ENCODE measurements at regions not wholly inside any gene's neighbourhood (a gene's known extent, or its start where the extent isn't known, plus 50 kb on each side); places are given as distances from the start of the nearest gene placed in this dataset.
"Not testable (repeated sequence)": the region's sequence is repeated elsewhere in the genome, so short reads cannot be mapped to it uniquely, and the experiment has no call there.

DNA sequence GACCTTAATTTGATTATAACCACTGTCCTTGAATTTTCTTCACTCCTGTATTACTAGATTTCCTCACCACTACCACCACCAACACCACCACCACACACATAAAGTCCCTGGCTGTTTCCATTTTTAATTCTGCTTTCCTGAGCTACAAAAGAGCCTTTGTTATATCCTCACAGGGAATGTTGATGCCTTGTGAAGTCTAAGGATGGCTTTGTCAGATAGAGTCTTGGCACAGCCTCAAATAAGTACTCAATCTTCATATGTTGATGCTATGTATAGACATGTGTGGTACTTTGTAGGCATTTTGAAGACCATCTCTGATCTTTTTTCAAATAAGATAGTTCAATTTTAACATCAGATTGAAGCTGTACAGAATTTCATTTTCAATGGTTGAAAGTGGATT, 1016.7 kb upstream of the LCORL start:
- no peak for DNase-seq (ENCODE audit: low read depth)

DNA sequence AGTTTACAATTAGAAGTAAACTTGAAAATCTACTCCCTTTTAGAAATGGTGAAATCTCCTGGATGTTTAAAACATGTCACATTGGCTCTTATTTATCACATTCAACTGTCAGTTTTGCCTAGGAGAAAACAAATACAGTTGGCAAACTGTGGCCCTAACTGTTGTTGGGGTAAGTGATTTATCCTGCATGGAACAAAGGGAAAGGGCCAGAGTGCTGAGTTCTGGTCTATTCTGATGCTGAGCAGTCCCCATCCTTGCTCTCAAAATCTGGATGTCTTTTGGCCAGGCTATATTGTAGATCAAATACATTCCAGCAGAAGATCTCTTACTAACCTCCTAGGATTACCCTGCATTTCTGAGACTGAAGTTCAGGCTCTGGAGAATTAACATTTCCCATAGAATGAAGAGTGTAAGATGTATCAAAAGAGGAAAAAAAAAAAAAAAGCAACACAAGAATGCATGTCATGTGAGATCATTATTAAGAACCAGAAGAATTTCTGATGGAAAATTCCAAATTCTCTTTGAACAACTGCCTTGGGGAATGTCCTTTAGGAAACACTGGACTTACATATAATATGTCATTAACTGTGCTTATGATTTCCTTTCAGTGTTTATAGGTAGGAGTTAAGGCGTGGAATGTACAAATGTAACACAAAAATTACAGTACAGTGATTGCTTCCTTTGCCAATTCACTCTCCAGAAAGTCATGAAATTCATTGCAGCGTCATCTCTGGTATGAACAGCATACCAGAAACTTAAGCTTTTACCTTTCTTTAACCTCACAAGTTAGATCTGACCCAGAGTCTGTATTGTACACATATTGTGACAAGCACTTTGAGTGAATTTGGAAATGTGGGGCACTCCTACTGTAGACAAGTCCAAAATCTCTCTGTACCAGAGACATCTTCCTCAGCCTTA, 1012.5 kb upstream of the LCORL start:
- no peak for DNase-seq (ENCODE audit: low read depth)

DNA sequence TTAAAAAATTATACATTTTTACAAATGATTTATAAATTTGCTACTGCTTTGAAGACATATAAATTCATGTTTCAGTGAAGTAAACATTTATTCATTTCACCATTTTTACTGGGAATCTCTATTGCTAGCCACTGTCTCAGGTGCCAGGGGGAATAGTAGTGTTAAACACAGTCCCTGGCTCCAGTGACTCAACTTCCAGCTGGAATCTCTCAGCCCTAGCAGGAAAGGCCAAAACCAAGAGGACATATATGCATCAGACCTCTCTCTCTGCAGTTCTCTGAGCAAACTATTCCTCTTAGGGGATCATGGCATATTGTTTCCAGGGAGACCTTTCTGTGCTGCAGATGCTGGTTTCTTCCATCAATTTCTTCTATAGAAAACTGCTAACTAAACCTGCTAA, 1009.0 kb upstream of the LCORL start:
- no peak for DNase-seq (ENCODE audit: low read depth)

DNA sequence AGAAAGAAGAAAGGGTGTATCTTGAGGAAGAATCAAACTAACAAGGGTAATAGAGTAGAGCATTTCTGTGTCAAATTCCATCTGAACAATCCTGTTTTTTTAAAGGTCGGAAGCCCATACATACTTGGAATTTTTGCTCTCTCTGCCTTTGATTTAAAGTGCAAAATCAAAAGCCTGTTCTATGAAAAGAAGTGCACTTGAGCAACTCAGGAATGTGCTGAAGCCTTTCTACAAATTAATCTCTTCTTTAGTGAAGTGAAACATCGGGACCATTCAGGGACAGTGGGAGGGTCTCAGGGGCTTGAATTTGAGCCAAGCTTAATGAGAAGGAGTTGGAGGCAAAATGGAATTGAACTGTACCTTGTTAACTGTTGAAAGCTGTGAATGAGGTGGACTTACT, 1008.5 kb upstream of the LCORL start:
- DNase-seq (ENCODE audit: low read depth) = no peak

DNA sequence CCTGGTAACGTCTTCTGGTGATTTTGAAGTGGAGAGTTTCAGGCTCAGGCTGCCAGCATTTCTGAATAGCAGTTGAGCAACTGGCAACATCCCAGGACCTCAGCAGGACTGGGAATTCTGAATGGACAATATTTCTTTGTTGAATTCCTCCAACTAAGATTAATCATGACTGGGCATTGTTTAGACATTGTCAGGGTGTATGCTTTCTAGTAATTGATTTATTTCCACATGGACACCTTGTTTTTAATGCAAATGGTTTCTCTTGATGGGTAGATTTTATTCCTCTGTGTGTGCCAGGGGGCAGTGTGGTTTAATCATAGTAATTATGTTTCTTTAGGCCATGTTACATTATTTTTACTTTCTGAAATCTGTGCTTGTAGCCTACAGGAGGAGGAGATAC, 1004.7 kb upstream of the LCORL start:
- no peak for DNase-seq (ENCODE audit: low read depth)

DNA sequence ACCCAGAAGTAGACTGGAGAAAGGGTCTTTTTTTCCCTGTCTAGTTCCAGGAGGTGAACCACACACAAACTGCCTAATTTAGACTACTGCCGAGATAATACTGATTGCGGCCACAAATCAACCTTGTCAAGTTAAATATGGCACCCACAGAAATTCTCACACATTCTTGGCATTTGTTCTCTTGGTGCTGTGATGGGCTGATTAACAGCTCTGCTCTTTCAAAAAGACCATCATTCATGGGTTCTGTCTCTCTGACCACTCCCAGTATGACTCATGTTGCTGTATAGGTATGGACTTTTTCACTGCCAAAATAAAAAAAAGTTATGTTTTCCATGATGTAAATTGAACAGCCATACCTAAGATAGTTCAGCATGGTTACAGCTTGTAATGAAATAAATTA, 1003.5 kb upstream of the LCORL start:
- no peak for DNase-seq (ENCODE audit: low read depth)

DNA sequence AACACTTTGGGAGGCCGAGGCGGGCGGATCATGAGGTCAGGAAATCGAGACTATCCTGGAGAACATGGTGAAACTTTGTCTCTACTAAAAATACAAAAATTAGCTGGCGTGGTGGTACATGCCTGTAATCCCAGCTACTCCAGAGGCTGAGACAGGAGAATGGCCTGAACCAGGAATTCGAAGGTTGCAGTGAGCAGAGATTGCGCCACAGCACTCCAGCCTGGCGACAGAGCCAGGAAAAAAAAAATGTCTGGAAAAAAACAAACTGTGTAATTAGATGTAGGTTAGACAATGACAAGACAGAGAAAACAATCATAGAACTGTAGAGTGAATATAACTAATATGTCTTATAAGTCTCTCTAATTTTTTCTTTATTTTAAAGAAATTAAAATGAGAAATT, 1002.5 kb upstream of the LCORL start:
- DNase-seq (ENCODE audit: low read depth) = no peak

DNA sequence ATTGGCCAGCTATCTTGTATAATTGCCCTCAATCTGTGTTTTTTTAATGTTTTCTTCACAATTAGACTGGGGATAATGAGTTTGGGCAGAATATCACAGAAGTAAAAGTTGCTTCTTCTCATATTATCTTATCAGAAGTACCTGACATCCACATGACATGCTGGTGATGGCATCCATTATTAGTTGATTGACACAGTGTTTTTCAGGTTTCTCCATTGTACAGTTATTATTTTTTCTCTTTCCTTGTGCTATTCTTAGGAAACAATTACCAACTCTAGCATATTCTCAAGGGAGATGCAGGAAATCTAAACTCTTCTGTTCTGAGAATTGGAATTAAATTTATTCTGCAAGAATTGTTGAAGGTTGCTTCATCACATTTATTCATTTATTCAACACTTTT, 1000.1 kb upstream of the LCORL start:
- DNase-seq (ENCODE audit: low read depth) = no peak

DNA sequence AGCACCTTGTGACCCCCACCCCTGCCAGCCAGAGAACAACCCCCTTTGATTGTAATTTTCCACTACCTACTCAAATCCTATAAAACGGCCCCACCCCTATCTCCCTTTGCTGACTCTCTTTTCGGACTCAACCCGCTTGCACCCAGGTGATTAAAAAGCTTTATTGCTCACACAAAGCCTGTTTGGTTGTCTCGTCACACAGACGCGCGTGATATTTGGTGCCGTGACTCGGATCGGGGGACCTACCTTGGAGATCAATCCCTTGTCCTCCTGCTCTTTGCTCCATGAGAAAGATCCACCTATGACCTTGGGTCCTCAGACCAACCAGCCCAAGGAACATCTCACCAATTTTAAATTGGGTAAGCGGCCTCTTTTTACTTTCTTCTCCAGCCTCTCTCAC, 995.0 kb upstream of the LCORL start:
- not testable (repeated sequence) for DNase-seq (ENCODE audit: low read depth)

DNA sequence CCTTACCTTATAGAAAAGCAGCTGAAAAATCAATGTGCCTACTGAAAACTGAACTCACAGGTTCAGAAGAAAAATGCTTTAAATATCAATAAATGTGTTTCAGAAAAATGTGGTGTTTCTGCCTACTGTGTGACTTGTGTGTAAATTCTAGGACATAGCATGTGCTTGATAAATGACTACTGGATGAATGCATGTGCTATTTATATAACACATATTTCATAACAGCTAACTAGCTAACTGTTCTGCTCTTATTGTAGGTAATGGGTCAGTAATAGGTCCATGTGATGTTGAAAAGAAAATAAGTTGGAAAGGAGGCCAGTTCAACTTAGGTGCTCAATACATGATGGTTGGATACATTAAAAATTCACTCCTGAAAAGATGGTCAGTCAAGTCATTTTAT, 993.0 kb upstream of the LCORL start:
- DNase-seq (ENCODE audit: low read depth) = no peak

DNA sequence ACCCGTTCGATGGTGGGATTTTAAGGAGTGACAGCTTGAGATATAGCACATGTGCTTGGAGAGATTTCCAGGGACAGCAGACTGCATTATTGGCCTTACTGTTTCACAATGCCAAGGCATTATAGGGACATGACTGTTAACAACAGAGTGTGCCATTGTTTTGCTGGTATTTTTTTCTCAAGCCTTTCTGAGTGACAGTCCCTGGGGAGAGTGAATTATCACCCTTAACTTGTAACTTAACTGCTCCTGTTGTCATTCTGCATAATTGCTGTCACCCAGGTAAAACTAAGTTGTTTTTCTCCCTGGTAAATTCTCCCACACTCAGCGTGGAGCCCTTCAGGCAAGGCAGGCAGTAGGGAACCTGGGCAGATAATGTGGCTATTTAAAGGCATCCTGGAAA, 989.2 kb upstream of the LCORL start:
- DNase-seq (ENCODE audit: low read depth) = no peak

DNA sequence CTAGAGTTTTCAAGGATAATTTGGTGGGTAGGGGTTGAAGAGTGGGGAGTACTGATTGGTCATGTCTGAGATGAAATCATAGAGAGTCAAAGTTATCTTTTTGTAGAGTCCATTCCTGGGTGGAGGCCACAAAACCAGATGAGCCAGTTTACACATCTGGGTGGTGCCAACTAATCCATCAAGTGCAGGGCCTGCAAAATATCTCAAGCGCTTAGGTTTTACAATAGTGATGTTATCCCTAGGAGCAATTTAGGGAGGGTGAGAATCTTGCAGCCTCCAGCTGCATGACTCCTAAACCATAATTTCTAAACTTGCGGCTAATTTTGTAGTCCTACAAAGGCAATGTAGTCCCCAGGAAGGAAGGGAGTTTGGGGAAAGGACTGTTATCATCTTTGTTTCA, 988.3 kb upstream of the LCORL start:
- no peak for DNase-seq (ENCODE audit: low read depth)

DNA sequence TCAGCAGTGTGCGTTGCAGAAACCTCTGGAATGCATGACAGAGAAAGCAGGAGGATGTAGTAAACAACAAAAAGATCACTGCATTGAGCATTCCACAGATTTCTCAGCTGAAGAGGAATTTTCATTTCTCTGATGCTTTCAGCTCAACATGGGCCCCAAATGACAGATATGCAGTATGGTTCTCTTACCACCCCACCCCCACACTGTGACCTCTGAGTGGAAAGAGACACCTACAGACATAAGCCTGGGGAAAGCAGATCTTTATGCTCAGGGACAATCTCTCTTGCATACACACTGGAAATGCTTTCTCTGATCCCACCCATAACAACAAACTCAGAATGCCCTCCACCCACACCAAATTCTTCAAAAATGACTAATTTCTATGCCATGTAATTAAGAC, 983.7 kb upstream of the LCORL start:
- no peak for DNase-seq (ENCODE audit: low read depth)

DNA sequence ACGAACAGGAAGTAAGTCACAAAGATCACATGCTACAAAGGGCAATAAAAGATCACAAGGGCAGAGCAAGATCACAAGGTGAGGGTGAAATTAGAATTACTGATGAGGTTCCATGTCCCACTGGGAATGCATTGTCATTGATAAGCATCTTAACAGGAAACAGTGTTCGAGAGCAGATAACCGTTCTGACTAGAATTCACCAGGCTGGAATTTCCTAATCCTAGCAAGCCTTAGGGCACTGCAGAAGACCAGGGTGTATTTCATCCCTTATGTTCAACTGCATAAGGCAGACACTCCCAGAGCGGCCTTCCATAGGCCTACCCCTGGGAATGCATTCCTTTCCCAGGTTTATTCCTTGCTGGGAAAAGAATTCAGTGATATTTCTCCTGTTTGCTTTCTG, 980.6 kb upstream of the LCORL start:
- no peak for DNase-seq (ENCODE audit: low read depth)

DNA sequence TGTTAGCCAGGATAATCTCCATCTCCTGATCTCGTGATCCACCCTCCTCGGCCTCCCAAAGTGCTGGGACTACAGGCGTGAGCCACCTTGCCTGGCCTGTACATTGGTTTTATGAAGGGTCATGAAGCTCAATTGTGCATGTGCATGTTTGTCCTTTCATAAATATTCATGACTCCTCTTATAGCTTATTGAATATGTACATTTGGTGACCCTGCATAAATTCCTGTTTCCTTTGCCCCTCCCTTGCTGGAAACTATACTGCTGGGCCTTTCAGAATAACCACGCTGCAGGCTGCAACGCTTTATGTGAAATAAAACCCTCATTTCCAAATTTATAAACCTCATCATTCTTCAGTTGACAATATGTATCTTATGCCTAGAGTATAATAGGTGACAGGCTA, 978.0 kb upstream of the LCORL start:
- DNase-seq (ENCODE audit: low read depth) = no peak

DNA sequence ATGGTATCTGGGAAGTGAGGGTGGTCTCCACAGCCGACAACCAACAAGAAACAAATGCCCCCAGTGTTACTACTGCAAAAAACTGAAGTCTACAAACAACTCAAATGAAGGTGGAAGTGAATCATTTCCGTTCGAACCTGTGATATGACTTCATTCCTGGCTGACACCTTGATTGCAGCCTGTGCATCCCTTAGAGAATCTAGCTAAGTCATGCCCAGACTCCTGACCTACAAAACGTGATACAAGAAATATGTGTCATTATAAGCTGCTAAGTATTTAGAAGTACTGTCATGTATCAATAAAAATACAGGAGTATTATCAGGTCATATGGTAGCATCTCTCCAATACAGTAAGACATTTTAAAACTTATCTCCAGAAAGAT, 959.7 kb upstream of the LCORL start:
- no peak for DNase-seq (ENCODE audit: low read depth)

DNA sequence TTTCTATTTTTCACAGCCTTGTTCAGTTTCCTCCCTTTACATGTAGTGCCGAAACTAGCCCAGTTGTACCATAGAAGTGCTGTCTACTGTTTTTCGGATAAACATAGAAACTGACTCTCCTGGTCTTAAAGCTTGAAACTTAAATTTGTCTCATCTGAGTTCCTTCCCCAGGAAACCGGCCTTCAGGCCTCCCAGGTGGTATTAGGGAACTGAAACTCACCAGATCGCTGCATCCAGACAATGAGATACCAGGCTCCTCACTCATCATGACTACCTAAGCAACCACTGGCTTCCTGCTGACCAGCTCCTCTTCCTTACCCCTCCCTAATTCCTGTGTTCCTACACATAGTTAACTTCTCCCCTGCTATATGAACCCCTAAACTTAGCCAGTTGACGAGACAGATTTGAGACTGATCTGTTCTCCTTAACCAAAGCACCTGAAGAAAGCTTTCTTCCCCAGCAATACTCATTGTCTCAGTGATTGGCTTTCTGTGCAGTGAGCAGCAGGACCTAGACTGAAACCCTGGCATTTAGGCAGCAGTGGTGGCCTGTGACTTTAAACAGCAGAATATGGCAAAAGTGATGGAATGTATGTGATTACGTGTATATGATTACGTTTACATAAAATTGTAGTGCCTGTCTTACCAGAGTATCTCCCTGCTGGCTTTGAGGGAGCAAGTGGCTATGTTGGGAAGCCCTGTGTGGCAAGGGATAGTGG, 959.1 kb upstream of the LCORL start:
- no peak for DNase-seq (ENCODE audit: low read depth)

DNA sequence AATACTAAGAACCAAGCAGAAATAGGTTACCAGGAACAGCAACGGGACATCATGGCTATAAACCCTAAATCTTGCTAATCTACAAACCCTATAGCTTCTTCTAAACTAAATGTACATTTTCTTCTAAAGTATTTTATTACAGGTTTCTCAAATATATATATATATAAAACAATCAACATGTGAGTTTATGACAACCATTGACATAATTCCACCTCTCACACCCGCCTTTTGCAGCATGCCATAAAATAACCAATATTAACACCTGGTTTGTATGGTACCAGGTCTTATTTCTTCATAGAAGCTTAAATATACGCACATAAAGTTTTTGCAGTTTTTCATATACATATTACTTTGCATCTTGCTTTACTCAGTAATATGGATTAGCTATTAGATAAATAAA, 955.3 kb upstream of the LCORL start:
- DNase-seq (ENCODE audit: low read depth) = no peak

DNA sequence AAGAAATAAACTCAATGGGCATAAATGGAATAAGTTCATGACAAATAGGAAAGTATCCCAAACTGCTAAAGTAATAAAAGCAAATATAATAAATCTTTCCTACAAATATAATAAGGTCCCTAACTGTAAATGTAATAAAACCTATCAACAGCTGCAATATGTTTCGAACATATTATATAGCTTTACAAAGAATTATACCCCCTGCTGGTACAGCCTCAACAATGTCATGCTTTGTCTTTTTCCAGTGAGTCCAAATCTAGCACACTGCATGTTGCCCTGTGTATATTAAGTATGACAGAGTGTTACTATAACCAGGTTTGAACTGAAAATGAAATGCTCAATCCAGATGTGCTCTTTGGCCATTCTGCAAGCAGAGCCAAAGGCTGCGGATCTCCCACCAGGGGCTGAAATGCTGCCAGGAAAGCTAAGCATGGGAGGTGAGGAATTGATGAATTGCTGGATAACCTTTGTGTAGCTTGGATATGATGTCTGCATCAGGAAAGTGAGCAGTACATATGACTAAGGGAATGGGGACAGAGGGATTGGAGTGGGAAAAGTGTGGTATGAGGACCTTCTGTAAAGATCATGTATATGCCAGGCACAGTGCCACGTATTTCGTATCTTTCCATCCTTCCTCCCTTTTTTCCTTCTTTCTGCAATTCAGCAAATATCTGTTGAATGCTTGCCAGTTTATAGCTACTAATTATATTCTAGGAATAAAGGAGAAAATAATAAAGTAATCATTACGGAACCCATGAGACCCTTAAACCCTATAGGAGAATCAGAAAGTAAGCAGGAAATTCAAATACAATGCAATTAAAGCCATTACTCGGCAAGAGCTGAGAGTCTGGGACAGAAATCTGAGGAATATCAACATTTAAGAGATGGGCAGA, 954.6 kb upstream of the LCORL start:
- no peak for DNase-seq (ENCODE audit: low read depth)

DNA sequence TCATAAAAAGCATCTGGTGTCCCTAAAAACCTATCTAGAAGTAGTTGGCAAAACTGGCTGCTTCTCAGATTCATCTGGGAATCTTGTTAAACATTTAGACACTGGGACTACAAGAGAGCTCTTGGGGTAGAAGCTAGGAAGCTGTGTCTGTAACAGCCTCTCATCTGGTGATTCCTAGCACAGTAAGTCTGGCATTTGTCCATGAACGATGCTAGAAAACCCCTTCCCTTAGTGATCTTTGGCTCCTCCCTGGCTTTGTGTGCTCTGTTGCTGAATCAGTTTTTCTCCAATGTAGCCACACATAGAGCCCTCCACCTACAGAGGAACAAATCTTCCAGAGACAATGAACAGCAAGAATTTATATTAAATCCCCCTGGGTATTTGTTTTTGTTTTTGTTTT, 951.7 kb upstream of the LCORL start:
- no peak for DNase-seq (ENCODE audit: low read depth)

DNA sequence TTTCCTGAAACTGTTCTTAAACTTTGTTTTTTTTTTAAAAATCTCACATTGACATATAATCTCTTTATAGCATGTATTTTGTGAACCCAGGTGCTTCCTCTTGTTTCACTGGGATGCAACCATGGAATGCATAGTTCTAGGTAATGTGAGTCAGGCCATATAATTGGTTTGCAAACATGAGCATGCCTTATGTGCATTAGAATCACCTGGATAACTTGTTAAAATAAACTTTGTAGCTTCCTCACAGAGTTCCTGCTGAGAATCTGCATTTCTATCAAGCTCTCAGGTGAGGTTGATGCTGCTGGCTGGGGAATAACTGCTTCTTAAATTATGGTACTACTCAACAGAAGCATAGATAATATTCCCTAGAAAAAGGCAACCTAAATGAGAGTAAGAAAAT, 940.3 kb upstream of the LCORL start:
- DNase-seq (ENCODE audit: low read depth) = no peak

DNA sequence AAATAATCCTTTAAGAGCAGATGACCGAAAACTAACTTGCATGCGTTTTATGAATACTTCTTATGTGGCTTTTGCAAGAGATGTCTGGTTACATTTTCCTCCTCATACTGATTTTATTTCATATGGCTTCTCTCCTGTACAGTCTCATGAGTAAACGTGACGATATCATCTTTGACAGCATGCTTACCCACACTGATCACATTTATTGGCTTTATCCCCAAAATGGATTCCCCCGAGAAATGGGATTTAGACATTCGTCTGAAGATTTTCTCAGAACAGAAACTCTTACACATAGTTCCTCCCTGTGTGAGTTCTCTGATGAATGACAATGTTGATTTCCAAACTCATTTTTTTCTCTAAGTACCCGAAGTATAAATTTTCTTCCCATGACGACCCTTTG, 939.7 kb upstream of the LCORL start:
- no peak for DNase-seq (ENCODE audit: low read depth)

DNA sequence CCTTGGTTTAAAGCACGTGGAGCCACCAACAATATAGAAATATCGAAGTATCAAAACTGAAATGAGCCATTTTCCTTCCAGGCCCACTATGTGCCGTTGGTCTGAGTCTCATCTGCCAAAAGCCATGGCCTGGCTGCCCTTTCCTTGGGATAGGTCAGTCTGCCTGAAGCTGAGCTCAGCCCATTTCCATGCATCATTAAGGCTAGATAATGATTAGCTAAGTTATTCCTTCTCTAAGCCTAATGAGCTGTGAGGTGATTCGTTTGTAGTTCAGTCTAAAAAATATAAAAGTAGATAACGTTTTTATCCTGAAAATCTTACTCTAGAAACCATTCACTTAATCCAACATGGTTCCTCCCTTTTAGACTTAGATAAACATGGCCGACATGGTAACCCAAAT, 936.2 kb upstream of the LCORL start:
- no peak for DNase-seq (ENCODE audit: low read depth)
